Superior temporal gyrus (tissue), 1 donor: ENCODE measurements at regions not wholly inside any gene's neighbourhood (a gene's known extent, or its start where the extent isn't known, plus 50 kb on each side); places are given as distances from the start of the nearest gene placed in this dataset.
"Not testable (repeated sequence)": the region's sequence is repeated elsewhere in the genome, so short reads cannot be mapped to it uniquely, and the experiment has no call there.

ENCODE experiments used
- DNase-seq: peaks from one replicate; pipeline ENCODE4 v3.0.0-alpha.2; 2016; ENCODE audit errors: extremely low spot score

GRCh38 chr7:53238021-53238605, 202.7 kb downstream of the POM121L12 start:
- DNase-seq: no peak

DNA sequence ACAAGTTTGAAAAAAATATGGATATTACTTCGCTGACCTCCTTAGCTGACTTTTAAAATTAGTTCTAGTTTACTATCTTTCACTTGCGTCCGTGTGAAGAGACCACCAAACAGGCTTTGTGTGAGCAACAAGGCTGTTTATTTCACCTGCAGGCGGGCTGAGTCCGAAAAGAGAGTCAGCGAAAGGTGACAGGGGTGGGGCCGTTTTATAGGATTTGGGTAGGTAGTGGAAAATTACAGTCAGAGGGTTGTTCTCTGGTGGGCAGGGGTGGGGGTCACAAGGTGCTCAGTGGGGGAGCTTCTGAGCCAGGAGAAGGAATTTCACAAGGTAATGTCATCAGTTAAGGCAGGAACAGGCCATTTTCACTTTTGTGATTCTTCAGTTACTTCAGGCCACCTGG, 203.7 kb downstream of the POM121L12 start:
- not testable (repeated sequence) for DNase-seq

- no peak for DNase-seq
Observed at GRCh38 chr7:53245721-53246120, 210.3 kb downstream of the POM121L12 start.

DNA sequence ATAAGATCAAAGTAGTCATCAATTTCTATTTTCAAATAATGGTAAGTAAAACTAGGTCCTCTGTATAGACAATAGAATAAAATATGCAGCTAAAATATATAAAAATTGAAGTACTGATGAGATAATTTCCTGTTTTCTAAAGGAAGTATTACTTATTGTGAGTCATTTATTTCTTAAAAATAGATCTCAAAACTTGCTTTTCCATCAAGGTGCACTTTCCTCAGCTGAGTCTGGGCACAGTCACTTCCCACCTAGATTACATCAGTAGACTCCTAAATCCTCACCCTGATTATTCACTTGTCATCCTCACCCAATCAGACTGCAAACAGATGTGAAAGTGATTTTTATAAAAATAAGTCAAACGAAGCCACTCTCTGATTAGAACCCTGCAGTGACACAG, 211.5 kb downstream of the POM121L12 start:
- no peak for DNase-seq

- DNase-seq: no peak
Observed at GRCh38 chr7:53252539-53252938, 217.1 kb downstream of the POM121L12 start.

GRCh38 chr7:53272081-53272480, 236.6 kb downstream of the POM121L12 start:
- DNase-seq: no peak

GRCh38 chr7:53281312-53281711, 245.9 kb downstream of the POM121L12 start:
- peak; percentile 5 for DNase-seq

- no peak for DNase-seq
Observed at GRCh38 chr7:53292341-53292740, 256.9 kb downstream of the POM121L12 start.

DNA sequence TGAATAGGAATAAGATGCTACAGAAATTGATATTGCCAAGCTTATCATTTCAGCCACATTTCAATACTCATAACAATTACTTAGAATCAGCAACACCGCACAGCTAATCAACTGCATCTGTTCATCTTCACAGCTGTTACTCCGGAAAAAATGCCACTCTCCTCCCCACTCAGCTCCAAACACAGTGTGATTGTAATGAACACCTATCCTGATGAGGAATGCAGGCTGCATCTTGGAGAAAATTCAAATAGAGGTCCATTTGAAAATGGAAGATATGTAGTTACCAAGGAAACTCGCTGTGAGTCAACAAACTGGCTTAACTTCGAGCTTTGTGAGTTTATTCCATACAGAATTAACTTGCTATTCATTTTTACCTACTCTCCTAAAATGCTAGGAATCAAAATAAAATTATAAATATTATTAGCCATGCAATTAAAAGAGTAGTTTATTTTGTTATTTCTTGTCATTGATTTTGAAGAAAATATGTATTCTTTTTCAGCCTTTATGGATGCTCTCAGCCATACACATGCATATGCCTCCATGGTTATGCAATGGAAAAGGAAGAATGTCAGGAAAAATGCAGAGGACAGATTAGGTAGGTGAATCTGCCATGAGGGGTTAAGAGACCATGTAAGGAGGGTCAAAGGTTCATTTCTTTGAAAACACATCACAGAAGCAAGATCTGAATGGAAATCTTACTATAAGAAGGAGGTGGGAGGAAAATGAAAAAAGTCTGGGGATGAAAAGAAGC, 267.2 kb downstream of the POM121L12 start:
- DNase-seq: no peak

GRCh38 chr7:53303781-53304180, 268.3 kb downstream of the POM121L12 start:
- DNase-seq: no peak

GRCh38 chr7:53306846-53307245, 271.4 kb downstream of the POM121L12 start:
- DNase-seq: no peak

- no peak for DNase-seq
Observed at GRCh38 chr7:53311205-53311604, 275.8 kb downstream of the POM121L12 start.

- no peak for DNase-seq
Observed at GRCh38 chr7:53315981-53316380, 280.5 kb downstream of the POM121L12 start.

- DNase-seq: no peak
Observed at GRCh38 chr7:53318566-53318965, 283.1 kb downstream of the POM121L12 start.

DNA sequence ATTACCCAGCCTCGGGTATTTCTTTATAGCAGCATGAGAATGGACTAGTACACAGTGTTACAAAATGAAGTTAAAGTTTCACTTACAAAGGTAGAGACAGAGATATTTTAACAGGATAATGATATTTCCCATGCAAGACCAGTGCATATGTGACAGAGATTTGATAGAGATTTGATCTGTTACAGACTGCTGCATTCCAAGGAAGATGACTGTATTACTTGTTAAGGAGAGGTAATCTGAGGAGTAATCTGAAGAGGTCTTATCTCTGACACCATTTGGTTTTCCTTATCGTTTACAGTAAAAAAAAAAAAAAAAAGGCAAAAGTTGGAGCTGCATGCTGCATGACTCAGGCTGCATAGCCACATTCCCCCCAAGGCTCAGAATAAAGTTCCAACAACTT, 289.6 kb downstream of the POM121L12 start:
- no peak for DNase-seq

DNA sequence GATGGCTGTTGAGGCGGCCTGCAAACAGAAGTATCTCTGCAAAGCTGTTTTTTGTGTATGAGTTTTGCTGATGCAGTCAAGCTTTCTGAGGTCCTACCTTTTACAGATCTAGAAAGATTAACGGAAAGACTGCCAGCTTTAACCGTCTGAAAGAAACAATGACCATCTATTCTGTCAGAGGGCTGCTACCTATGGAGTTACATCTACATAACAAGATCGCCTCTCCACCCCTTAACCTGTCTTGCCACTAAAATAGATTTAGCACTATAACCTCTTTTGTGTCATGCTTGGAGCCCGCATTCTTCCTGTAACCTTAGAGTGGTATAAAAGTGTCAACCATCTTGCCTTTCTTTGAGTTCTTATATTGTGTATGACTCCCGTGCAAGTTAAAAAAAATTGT, 291.2 kb downstream of the POM121L12 start:
- no peak for DNase-seq

- no peak for DNase-seq
Observed at GRCh38 chr7:53336105-53336668, 300.8 kb downstream of the POM121L12 start.

GRCh38 chr7:53340220-53340619, 304.8 kb downstream of the POM121L12 start:
- no peak for DNase-seq

DNA sequence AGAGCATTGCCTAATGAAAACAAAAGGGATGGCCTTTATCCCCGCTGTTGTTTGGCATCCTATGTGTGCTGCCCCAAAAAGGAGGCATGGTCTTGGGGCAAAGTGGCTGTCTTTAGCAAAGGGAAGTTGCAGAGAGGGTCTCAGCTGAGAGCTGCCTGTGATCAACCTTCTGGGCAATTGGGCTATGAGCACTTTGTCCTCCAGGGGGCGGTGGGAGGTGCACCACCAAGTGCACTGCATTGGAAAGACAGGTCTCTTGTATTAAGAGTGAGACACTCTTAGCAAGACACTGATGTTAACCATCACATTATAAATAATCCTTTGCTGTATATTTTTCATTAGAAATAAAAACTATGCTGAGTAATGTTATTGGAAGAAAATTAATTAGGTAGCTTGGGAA, 314.8 kb downstream of the POM121L12 start:
- no peak for DNase-seq

DNA sequence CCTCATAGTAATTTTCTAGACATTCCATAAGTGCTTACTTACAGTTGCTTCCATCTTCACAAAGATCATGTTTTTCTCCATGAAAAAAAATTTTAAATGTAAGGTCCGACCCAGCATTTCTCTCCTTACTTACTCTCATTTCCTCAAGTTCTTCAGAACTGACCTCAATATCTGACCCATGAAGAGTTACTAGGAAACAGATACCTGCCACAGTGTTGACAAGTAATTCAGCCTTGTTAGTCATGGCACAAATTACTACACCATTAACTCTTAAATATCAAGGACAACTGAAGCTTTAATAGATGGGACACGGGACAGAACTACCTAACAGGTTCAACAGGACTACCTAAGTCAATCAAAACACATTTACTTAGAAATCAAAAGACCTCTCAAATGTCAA, 316.2 kb downstream of the POM121L12 start:
- no peak for DNase-seq

DNA sequence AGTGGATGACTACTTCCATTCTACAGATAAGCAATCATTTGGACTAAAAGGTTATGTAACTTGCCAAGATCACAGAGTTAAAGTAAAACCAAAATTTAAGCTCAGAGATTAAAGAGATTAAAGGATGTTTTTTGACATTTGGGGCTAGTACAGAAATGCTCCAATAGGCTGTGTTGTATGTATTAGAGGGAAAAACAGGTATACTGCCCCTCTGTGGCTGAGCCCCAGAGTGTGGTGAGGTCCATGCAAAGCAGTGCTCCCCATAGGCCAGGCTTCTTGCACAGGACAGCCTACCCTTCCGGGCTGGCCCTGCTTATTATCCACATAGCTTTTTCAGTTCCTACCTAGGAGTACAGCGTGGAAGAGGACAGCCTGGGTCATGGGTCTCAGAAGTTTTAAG, 322.8 kb downstream of the POM121L12 start:
- DNase-seq: no peak

GRCh38 chr7:53383131-53383530, 347.7 kb downstream of the POM121L12 start:
- no peak for DNase-seq

DNA sequence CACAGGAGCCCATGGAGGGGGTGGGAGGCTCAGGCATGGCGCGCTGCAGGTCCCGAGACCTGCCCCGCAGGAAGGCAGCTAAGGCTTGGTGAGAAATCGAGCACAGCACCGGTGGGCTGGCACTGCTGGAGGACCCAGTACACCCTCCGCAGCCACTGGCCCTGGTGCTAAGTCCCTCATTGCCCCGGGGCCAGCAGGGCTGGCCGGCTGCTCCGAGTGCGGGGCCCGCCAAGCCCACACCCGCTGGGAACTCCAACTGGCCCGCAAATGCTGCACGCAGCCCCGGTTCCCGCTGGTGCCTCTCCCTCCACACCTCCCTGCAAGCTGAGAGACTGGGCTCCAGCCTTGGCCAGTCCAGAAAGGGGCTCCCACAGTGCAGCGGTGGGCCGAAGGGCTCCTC, 349.8 kb downstream of the POM121L12 start:
- not testable (repeated sequence) for DNase-seq
